GM12872 (cell line): ENCODE measurements at regions not wholly inside any gene's neighbourhood (a gene's known extent, or its start where the extent isn't known, plus 50 kb on each side); places are given as distances from the start of the nearest gene placed in this dataset.

ENCODE experiments used
- CTCF ChIP-seq: IDR thresholded peaks from 3 replicates; pipeline ENCODE4 v1.5.1; 2011; ENCODE audit warnings: low read depth, mild to moderate bottlenecking, low read length, moderate library complexity; ENCODE audit not compliant: insufficient read depth

GRCh38 chr13:38430796-38431195 is 81.1 kb downstream of the UFM1 start:
- TF ChIP-seq CTCF = no peak

GRCh38 chr13:38440666-38441065 is 91.0 kb downstream of the UFM1 start:
- TF ChIP-seq CTCF = no peak

GRCh38 chr13:38444904-38445303 is 95.3 kb downstream of the UFM1 start:
- TF ChIP-seq CTCF = no peak

- no peak for TF ChIP-seq CTCF
Measured at GRCh38 chr13:38452656-38453055, 103.0 kb downstream of the UFM1 start.

- no peak for TF ChIP-seq CTCF
Measured at GRCh38 chr13:38462605-38463004, 113.0 kb downstream of the UFM1 start.

GRCh38 chr13:38463048-38463447 is 113.4 kb downstream of the UFM1 start:
- no peak for TF ChIP-seq CTCF

GRCh38 chr13:38473305-38473704 is 123.7 kb downstream of the UFM1 start:
- no peak for TF ChIP-seq CTCF

GRCh38 chr13:38477676-38478075 is 128.0 kb downstream of the UFM1 start:
- no peak for TF ChIP-seq CTCF
